Fibroblast of lung (primary cell): ENCODE measurements at regions not wholly inside any gene's neighbourhood (a gene's known extent, or its start where the extent isn't known, plus 50 kb on each side); places are given as distances from the start of the nearest gene placed in this dataset.

Source experiments
- CTCF ChIP-seq, 2 donors: IDR thresholded peaks in 1 of 2; conservative IDR thresholded peaks in 1 of 2; 1 replicate in 1 of 2; 2 replicates in 1 of 2; pipeline ENCODE4 v1.5.1; 2011 to 2012; ENCODE audit warnings: low read length in 2 of 2, control low read depth in 1 of 2, inconsistent platforms in 1 of 2, low read depth in 1 of 2, mild to moderate bottlenecking in 1 of 2
- EZH2 ChIP-seq: IDR thresholded peaks from 2 replicates; pipeline ENCODE4 v1.5.1; 2012; ENCODE audit warnings: low read length, control low read depth, mild to moderate bottlenecking; ENCODE audit errors: missing control alignments

- no peak for TF ChIP-seq CTCF (conservative IDR thresholded peaks at IDR 0.05 in 1 of 2, IDR thresholded peaks at IDR 0.05 in 1 of 2; ENCODE audit: low read depth in 1 of 2, low read length in 2 of 2)
- no peak for TF ChIP-seq EZH2
Observed at GRCh38 chr6:26183237-26183580, 96.0 kb downstream of the HFE start.
